Uterus (tissue), 3 donors: ENCODE measurements at regions not wholly inside any gene's neighbourhood (a gene's known extent, or its start where the extent isn't known, plus 50 kb on each side); places are given as distances from the start of the nearest gene placed in this dataset.

ENCODE experiments used
- DNase-seq, 2 donors: peaks; one replicate each; pipeline ENCODE4 v3.0.0-alpha.2; 2019 to 2020
- H3K27ac ChIP-seq, 2 donors: fragments of 200-600 bp; sonication (generic); 1 replicate in 1 of 2; 2 replicates in 1 of 2; pipeline ENCODE4 v1.5.1; 2016 to 2018
- H3K27me3 ChIP-seq, 2 donors: fragments of 200-600 bp; sonication (generic); one replicate each; pipeline ENCODE4 v1.5.1; 2018 to 2019; ENCODE audit warnings: control low read depth in 1 of 2
- H3K36me3 ChIP-seq, 2 donors: fragments of 200-600 bp; sonication (generic); one replicate each; pipeline ENCODE4 v1.5.1; 2019; ENCODE audit warnings: control low read depth in 1 of 2
- H3K4me1 ChIP-seq, 2 donors: fragments of 200-600 bp; sonication (generic); one replicate each; pipeline ENCODE4 v1.5.1; 2018 to 2019; ENCODE audit warnings: control low read depth in 1 of 2
- H3K4me3 ChIP-seq, 2 donors: fragments of 200-600 bp; sonication (generic); 1 replicate in 1 of 2; 2 replicates in 1 of 2; pipeline ENCODE4 v1.5.1; 2018 to 2019; ENCODE audit warnings: mild to moderate bottlenecking in 1 of 2
- H3K9me3 ChIP-seq, 2 donors: fragments of 200-600 bp; sonication (generic); one replicate each; pipeline ENCODE4 v1.5.1; 2019; ENCODE audit warnings: control low read depth in 1 of 2
- POLR2A ChIP-seq, 2 donors: fragments of 450-650 bp; IDR thresholded peaks; one replicate each; pipeline ENCODE4 v1.6.1; 2016; ENCODE audit warnings: antibody characterized with exemption in 2 of 2, mild to moderate bottlenecking in 1 of 2, moderate library complexity in 1 of 2
- intact Hi-C: fragments of 100-400 bp; cut with DNase I; formaldehyde crosslinking; loops from one replicate; pipeline ENCODE4 v1.15.1; 2023; ENCODE audit warnings: low total_unique reads
- TF ChIP-seq, protein P1 (sequence below), 4 experiments: fragments of 200-600 bp in 2 of 4; fragments of 450-650 bp in 2 of 4; sonication (generic) in 2 of 4; IDR thresholded peaks; one replicate each; pipeline ENCODE4 v1.5.1; 2016 to 2019; ENCODE audit warnings: antibody characterized with exemption in 4 of 4, mild to moderate bottlenecking in 2 of 4, moderate library complexity in 1 of 4
- donor health status: DM: yes; HTN: yes; CAD: no.

DNA sequence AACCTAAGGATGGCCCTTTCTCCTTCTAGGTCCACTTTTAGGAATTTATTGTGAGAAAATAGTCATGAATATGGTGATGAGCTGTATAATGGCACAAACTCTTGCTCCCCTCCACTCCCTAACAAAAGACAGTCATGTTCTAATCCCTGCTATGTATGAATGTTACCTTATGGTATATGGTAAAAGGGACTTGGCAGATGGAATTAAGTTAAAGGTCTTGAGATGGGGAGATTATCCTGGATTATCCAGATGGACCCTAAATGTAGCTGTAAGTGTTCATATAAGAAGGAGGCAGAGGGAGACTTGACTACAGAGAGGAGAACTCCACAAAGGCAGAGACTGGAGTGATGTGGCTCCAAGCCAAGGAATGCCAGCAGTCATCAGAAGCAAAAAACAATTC lies 296.1 kb downstream of the SOX9 start:
- intact Hi-C loops = no loop called here
- DNase-seq = no peak
- Histone ChIP-seq H3K36me3 (no peaks in the 10 kb centered on the region), H3K27ac (no peak overlapping the region), H3K4me3 (no peak overlapping the region), H3K9me3 (peaks cover 0 to 8% of the 10 kb centered on the region in 2 donors), H3K4me1 (no peaks in the 10 kb centered on the region), H3K27me3 (no peaks in the 10 kb centered on the region)
- TF ChIP-seq, protein P1, sequence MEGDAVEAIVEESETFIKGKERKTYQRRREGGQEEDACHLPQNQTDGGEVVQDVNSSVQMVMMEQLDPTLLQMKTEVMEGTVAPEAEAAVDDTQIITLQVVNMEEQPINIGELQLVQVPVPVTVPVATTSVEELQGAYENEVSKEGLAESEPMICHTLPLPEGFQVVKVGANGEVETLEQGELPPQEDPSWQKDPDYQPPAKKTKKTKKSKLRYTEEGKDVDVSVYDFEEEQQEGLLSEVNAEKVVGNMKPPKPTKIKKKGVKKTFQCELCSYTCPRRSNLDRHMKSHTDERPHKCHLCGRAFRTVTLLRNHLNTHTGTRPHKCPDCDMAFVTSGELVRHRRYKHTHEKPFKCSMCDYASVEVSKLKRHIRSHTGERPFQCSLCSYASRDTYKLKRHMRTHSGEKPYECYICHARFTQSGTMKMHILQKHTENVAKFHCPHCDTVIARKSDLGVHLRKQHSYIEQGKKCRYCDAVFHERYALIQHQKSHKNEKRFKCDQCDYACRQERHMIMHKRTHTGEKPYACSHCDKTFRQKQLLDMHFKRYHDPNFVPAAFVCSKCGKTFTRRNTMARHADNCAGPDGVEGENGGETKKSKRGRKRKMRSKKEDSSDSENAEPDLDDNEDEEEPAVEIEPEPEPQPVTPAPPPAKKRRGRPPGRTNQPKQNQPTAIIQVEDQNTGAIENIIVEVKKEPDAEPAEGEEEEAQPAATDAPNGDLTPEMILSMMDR (IDR thresholded peaks at IDR 0.05) = no peak
- no peak for TF ChIP-seq POLR2A (IDR thresholded peaks at IDR 0.05)

DNA sequence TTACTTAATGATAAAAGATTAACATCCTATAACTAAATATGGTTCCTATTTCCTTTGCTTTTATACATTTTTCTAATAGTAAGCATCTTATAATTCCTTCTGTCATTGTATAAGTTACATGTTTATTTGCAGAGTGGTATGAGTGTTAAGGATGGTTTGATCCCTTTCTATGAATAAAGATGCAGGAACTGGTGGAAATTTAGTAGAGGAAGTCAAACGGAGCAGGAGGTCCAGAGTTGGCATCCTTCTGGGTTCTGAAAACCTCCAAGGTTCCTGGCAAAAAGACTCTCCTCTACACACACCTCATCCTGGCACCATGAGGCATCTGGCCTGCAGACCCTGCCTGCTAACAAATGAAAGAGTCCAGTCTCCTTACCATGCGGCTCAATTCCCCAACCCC lies 296.8 kb downstream of the SOX9 start:
- H3K9me3 ChIP-seq = peaks cover 0 to 8% of the 10 kb centered on the region in 2 donors
- no peaks in the 10 kb centered on the region for H3K4me1 ChIP-seq
- intact Hi-C loops = no loop called here
- H3K27ac ChIP-seq = no peak overlapping the region
- no peak for TF ChIP-seq POLR2A (IDR thresholded peaks at IDR 0.05)
- TF ChIP-seq, protein P1 (IDR thresholded peaks at IDR 0.05) = no peak
- no peaks in the 10 kb centered on the region for H3K36me3 ChIP-seq
- H3K27me3 ChIP-seq = no peaks in the 10 kb centered on the region
- no peak for DNase-seq
- no peak overlapping the region for H3K4me3 ChIP-seq

- H3K9me3 ChIP-seq = peaks cover 0 to 8% of the 10 kb centered on the region in 2 donors
- no peak for TF ChIP-seq POLR2A (IDR thresholded peaks at IDR 0.05)
- TF ChIP-seq, protein P1 (IDR thresholded peaks at IDR 0.05) = no peak
- H3K4me3 ChIP-seq = no peak overlapping the region
- H3K36me3 ChIP-seq = no peaks in the 10 kb centered on the region
- no peak overlapping the region for H3K27ac ChIP-seq
- intact Hi-C loops = no loop called here
- no peaks in the 10 kb centered on the region for H3K4me1 ChIP-seq
- DNase-seq = peak in 1 of 2 donors; percentile 21
- no peaks in the 10 kb centered on the region for H3K27me3 ChIP-seq
Measured at GRCh38 chr17:72419866-72420774, 299.3 kb downstream of the SOX9 start.

DNA sequence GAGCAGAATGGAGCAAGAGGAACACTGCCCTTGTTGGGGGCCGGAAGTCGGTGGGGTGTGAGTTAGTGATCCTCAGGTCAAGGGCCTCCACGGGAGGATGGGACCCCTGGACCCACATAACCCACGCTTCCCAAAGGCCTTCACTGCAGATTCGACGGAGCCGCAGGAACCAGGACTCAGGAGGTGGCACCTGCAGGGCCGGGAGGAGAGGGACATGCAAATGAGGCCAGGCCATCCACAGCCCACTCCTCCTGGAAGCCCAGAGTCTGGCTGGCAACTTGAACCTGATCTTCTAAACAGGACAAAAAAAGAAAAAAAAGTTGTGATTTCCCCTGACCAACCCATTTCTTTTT lies 299.9 kb downstream of the SOX9 start:
- Histone ChIP-seq H3K27ac (no peak overlapping the region), H3K4me3 (no peak overlapping the region), H3K9me3 (peaks cover 0 to 8% of the 10 kb centered on the region in 2 donors), H3K36me3 (no peaks in the 10 kb centered on the region), H3K27me3 (no peaks in the 10 kb centered on the region), H3K4me1 (no peaks in the 10 kb centered on the region)
- no peak for DNase-seq
- intact Hi-C loops = no loop called here
- TF ChIP-seq, protein P1 (IDR thresholded peaks at IDR 0.05) = no peak
- TF ChIP-seq POLR2A (IDR thresholded peaks at IDR 0.05) = no peak
